ENCODE measurements at regions not wholly inside any gene's neighbourhood (a gene's known extent, or its start where the extent isn't known, plus 50 kb on each side); places are given as distances from the start of the nearest gene placed in this dataset.

DNA sequence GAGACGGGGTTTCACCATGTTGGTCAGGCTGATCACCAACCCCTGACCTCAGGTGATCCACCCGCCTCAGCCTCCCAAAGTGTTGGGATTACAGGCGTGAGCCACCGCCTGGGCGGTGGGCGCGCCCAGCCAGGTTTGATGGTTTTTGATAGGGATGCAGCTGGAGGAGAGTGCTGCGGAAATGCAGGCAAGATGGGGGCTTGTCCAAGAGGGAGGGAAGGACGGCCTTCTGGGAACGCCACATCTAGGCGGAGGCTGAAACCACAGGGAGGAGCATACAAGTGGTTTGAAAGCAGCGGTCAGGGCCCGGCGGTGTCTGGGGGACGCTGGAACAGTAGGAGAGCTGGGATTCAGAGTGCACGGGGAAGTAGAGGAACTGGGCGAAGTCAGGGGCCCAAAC is 134.6 kb downstream of the VRK1 start:
- Mint-ChIP-seq H3K27ac (no peak overlapping the region), H3K36me3 (no peaks in the 10 kb centered on the region), H3K4me1 (no peaks in the 10 kb centered on the region), H3K9me3 (no peaks in the 10 kb centered on the region), H3K4me3 (no peak overlapping the region)
- ATAC-seq: no peak
- DNase-seq (ENCODE audit: low spot score in 2 of 2): no peak

DNA sequence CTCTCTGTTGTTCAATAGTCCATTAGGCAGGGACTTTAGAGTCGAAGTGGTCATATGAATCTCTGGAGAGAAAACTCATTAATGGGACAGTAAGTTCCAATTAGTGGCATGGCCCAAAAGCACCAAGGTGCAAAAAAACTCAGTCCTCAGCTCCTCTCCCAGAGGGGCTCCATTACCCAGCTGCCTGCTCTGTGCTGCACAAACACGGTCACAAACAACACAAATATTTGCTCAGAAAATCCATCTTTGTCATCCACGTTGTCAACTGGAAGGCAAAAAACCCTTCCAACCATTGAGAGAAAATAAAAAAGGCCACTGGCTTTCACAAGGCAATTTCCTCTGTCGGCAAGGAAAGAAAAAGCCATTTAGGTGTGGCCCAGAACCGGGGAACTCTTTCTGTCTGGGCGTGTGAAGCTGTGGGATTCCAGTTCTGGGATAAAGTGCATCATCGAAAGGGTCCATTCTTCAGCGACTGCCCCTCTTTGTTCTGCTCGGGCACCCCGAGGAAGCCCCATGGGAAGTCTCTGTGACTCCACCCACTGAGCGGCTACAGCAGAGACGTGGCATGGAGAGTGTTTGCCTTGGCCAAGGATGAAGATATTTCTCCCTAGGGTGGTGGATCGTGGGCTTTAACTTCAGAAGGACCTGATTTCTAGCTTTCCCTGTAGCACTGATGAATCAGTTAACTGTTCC is 137.6 kb downstream of the VRK1 start:
- Mint-ChIP-seq H3K36me3 (no peaks in the 10 kb centered on the region), H3K4me1 (no peaks in the 10 kb centered on the region), H3K9me3 (no peaks in the 10 kb centered on the region), H3K27ac (no peak overlapping the region), H3K4me3 (no peak overlapping the region)
- DNase-seq (ENCODE audit: low spot score in 2 of 2) (no peak), ATAC-seq (no peak)

DNA sequence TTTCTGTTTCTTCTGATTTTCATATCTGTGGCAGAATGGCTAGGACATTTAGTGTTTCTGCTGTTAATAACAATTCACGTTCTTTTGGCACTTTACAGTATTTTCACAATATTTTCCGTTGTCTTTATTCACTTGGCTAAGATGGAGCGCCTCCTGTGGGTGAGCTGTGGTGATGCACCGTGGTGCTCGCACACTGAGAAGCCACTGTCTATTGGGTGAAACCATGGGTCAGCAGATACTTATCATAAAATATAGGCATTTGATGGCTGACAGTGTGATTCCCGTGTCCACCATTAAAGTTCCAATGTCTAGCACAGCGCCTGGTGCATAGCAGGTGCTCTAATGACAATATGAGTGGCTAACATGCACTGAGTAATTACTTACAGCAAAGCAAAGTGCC is 141.8 kb downstream of the VRK1 start:
- no peaks in the 10 kb centered on the region for H3K4me1 Mint-ChIP-seq
- no peak for DNase-seq (ENCODE audit: low spot score in 2 of 2)
- H3K4me3 Mint-ChIP-seq: no peak overlapping the region
- no peak for ATAC-seq
- H3K9me3 Mint-ChIP-seq: no peaks in the 10 kb centered on the region
- no peak overlapping the region for H3K27ac Mint-ChIP-seq
- no peaks in the 10 kb centered on the region for H3K36me3 Mint-ChIP-seq

DNA sequence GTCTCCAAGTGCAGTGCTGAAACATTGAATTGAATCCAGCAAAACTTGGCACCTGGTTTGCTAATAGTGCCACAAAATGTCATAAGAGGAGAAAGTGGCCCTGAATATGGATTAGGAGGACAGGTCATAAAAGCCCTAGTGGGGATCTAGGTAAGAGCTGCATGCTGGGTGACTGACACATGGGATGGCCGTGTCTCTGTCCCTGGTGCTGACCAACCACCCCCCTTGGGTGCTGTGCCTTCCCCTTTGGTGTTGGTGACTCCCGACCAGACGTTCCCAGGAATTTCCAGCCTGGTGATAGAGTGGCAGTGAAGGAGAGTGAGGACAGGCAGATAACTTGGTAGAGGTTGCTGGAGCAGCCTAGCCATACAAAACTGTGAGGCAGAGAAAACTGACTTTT is 142.8 kb downstream of the VRK1 start:
- Mint-ChIP-seq H3K4me3 (no peak overlapping the region), H3K4me1 (no peaks in the 10 kb centered on the region), H3K36me3 (no peaks in the 10 kb centered on the region), H3K9me3 (no peaks in the 10 kb centered on the region), H3K27ac (no peak overlapping the region)
- ATAC-seq (no peak), DNase-seq (ENCODE audit: low spot score in 2 of 2) (no peak)

DNA sequence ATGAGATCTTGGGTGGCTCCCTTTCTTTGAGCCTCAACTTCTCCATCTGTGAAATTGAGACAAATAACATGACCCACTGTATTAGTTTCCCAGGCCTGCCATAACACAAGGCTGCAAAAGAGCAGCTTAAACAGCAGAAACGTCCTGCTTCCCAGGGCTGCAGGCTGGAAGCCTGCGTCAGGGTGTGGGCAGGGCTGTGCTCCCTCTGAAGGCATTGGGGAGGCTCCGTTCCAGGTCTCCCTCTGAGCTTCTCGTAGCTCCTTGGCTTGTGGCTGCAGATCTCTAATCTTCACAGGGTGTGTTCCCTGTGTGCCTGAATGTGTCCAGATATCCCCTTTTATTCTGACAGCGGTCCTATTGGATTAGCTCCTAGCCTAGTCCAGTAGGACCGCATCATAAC is 147.1 kb downstream of the VRK1 start:
- Mint-ChIP-seq H3K9me3 (peaks cover 2% of the 10 kb centered on the region), H3K4me3 (no peak overlapping the region), H3K27ac (no peak overlapping the region), H3K36me3 (no peaks in the 10 kb centered on the region), H3K4me1 (peaks cover 13% of the 10 kb centered on the region)
- DNase-seq (ENCODE audit: low spot score in 2 of 2) (no peak), ATAC-seq (no peak)

DNA sequence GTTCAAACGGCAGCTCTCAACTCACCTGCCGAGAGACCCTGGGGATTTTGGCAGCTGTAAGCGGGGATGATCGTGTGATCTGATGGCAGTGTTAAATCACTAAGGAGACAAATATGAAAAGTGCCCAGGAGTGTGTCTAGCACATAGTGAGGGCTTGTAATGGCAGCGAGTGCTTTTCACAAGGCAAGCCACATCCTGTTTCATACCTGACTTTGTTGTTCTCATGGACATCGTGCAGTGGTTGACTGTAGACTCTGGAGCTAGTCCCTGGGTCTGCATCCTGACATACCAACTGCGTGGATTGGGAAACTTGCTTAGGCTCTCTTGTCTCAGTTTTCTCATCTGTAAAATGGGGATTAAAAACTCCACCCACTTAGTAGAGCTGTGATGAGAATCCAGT is 148.5 kb downstream of the VRK1 start:
- Mint-ChIP-seq H3K36me3 (no peaks in the 10 kb centered on the region), H3K4me1 (peaks cover 18% of the 10 kb centered on the region), H3K4me3 (no peak overlapping the region), H3K27ac (no peak overlapping the region), H3K9me3 (peaks cover 2% of the 10 kb centered on the region)
- no peak for DNase-seq (ENCODE audit: low spot score in 2 of 2)
- ATAC-seq: no peak

DNA sequence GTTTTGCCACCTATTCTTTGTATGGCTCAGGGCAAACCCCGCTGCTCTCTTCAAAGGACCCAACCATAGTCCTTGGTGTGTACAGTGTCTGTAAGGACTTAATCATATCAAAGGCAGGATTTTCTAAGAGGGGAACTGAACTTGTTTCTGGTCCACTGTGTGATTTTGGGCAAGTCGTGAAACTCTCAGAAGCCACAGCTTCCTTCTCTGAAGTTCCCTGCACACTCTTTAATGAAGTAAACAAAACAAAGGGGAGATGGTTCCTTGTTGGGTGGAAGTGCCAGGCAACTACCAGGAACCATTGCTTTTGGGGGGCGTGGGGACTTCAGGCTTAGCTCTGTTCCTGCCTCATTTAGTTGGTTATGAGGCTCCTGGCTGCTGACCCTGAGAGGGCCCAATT is 152.4 kb downstream of the VRK1 start:
- no peak overlapping the region for H3K27ac Mint-ChIP-seq
- DNase-seq (ENCODE audit: low spot score in 2 of 2): no peak
- no peak overlapping the region for H3K4me3 Mint-ChIP-seq
- no peaks in the 10 kb centered on the region for H3K36me3 Mint-ChIP-seq
- ATAC-seq: no peak
- peaks cover 18% of the 10 kb centered on the region for H3K4me1 Mint-ChIP-seq
- H3K9me3 Mint-ChIP-seq: peaks cover 2% of the 10 kb centered on the region

DNA sequence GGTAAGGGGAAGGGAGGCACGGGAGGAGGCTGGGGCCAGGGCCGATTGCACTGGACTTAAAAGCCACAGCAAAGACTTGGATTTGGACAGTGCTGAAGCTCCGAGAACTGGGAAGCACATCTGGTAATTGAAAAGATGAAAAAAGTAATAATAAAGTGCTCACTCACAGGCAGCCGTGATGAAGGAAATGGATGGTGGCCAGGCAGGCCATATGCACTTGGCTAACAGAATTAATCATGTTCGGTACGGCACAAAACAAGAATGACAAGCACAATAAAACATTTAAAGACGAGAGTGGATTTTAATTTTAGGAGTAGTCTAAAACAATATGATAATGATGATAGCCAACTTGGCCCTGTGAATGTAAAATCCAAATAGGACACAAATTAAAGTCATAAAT is 154.3 kb downstream of the VRK1 start:
- H3K36me3 Mint-ChIP-seq: no peaks in the 10 kb centered on the region
- peaks cover 12% of the 10 kb centered on the region for H3K4me1 Mint-ChIP-seq
- DNase-seq (ENCODE audit: low spot score in 2 of 2) (no peak), ATAC-seq (no peak)
- no peak overlapping the region for H3K27ac Mint-ChIP-seq
- H3K9me3 Mint-ChIP-seq: peaks cover 2% of the 10 kb centered on the region
- H3K4me3 Mint-ChIP-seq: no peak overlapping the region

DNA sequence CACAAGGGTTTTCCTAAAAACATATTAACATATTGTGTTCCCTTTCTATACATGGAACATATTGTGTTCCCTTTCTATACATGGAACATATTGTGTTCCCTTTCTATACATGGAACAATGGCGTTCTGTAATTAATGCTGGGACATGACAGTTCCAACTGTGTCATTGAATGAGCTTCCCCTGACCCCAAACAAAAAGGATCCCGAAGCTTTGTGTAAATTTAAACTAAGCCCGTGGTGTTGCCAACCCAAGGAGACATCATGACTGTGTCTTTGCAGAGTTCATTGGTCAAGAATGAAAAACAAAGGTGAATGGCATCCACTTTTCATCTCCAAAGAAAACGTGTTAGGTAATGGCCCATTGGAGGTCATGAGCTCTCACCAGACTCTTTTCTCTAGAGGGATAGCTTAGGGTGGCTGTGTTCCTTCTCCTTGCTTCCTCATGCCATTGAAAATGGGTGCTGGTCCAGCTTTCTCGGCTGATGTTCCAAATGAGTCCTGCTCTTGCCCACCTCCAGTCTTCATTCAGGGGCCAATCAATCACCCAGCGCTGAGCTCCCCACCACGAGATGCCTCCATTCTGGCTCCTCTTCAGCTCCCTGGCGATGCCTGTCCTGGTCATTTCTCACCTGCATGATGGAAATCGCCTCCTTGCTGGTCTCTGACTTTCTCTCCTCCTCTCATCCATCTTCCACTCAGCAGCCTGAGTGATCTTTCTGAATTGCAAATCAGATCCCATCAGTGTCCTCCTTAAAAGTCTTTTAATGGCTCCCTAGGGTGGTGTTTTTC is 156.1 kb downstream of the VRK1 start:
- DNase-seq (ENCODE audit: low spot score in 2 of 2) (no peak), ATAC-seq (no peak)
- no peak overlapping the region for H3K4me3 Mint-ChIP-seq
- peaks cover 1% of the 10 kb centered on the region for H3K9me3 Mint-ChIP-seq
- no peaks in the 10 kb centered on the region for H3K36me3 Mint-ChIP-seq
- peaks cover 10% of the 10 kb centered on the region for H3K4me1 Mint-ChIP-seq
- no peak overlapping the region for H3K27ac Mint-ChIP-seq

DNA sequence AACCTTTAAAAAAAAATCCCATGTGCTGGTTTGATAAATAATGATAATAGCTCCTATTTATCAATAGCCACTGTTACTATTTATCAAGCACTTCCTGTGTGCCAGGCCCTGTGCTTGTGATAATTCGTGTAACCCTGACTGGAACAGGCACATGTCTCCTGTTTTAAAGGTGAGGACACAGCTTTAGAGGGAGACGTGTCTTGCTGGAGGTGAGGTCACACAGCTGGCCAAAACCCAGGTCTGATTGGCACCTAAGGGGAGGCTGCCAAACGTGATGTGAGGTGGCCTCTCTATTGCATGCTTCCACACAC is 156.6 kb downstream of the VRK1 start:
- H3K9me3 Mint-ChIP-seq: no peaks in the 10 kb centered on the region
- no peak for ATAC-seq
- H3K4me3 Mint-ChIP-seq: no peak overlapping the region
- no peak overlapping the region for H3K27ac Mint-ChIP-seq
- no peaks in the 10 kb centered on the region for H3K36me3 Mint-ChIP-seq
- DNase-seq (ENCODE audit: low spot score in 2 of 2): no peak
- peaks cover 7% of the 10 kb centered on the region for H3K4me1 Mint-ChIP-seq

DNA sequence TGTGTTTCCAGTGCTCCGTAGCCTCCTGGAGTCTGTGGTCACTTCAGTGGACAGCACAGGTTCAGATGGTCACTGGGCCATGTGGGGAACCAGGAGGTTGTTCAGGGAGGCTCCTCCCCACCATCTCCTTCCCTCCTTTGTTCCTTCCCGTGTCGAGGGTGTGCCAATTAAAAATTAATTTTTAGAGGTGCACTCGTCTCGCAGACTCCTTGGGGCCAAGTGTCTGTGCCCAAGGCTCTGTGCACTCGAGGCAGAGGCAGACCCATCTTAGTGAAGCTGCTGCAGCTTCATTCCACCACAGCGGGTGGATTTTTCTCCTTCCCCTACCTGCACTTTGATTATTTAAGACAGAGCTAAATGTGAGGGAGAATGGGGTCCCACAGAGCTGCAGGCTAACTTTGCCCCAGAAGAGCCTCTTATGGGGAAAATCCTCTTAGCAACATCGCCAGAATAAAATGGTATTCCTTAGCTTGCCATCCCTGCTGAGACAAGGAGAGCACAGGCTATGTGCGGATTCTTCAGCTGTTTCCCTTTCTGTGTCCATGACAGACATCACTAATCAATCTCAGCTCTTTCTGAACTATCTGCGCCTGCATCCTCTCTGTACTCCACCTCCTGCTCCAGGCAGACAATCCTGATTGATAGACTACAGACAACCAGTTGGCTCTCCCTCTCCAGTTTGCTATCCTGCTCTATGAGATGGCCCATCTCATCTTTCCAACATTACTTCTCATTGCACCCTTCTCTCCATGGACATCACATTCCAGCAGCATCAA is 159.5 kb downstream of the VRK1 start:
- H3K36me3 Mint-ChIP-seq: no peaks in the 10 kb centered on the region
- ATAC-seq (no peak), DNase-seq (ENCODE audit: low spot score in 2 of 2) (no peak)
- H3K9me3 Mint-ChIP-seq: peaks cover 3% of the 10 kb centered on the region
- no peak overlapping the region for H3K27ac Mint-ChIP-seq
- H3K4me3 Mint-ChIP-seq: no peak overlapping the region
- H3K4me1 Mint-ChIP-seq: peaks cover 11% of the 10 kb centered on the region

DNA sequence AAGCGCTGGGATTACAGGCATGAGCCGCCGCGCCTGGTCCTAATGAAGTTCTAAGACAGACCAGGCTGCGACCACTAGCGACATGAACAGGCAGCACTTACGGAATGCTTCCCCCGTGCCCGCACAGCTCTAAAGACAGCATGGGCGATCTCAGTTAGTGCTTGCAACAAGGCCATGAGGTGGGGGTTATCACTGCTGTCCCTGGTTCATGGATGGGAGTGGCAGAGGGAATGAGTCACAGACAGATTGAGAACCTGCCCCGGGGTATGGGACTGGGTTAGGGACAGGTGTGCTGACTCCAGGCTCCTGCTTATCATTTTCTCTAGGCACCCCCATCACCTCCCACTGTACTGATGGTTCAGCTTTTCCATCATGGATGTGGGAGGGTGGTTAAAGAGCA is 160.9 kb downstream of the VRK1 start:
- Mint-ChIP-seq H3K9me3 (peaks cover 3% of the 10 kb centered on the region), H3K27ac (no peak overlapping the region), H3K36me3 (no peaks in the 10 kb centered on the region), H3K4me1 (peaks cover 22% of the 10 kb centered on the region), H3K4me3 (no peak overlapping the region)
- ATAC-seq: no peak
- no peak for DNase-seq (ENCODE audit: low spot score in 2 of 2)

DNA sequence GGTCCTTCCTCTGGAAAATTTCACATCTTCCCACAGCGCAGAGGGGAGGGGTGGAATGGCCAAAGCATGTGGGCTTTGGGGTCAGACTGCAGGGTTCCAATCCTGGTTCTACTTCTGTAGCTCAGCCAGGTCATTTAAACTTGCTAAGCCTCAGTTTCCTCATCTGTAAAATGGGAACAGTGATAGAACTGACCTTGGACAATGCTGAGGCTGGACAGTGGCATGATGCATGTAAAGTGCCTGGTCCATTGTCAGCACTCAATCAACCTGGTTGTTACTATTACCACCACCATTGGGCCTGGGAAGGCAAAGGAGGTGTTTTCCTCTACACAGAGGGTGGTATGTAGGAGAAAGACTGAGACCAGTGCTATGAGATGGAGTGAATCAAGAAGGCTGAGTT is 162.8 kb downstream of the VRK1 start:
- H3K4me1 Mint-ChIP-seq: peaks cover 31% of the 10 kb centered on the region
- peaks cover 7% of the 10 kb centered on the region for H3K9me3 Mint-ChIP-seq
- no peak for DNase-seq (ENCODE audit: low spot score in 2 of 2)
- ATAC-seq: no peak
- no peak overlapping the region for H3K4me3 Mint-ChIP-seq
- H3K36me3 Mint-ChIP-seq: no peaks in the 10 kb centered on the region
- H3K27ac Mint-ChIP-seq: no peak overlapping the region

DNA sequence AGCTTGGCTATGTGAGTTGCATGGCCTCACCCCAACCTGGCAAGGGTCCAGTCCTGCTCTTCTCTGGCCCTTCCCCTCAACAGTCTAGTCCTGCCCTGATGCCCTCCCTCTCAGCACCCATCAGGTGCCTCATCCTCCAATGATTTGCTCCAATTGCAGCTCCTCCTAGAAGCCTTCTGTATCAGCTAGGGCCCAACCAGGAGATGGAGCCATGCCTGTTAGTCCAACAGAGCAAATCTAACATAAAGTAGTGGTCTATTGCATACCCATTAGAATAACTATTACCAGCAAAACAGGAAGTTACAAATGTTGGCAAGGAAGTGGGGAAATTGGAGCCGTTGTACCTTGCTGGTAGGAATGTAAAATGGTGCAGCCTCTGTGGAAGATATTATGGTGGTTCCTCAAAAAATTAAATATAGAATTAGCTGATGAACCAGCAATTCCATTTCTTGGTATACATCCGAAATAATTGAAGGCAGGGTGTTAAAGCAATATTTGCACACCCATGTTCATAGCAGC is 163.5 kb downstream of the VRK1 start:
- ATAC-seq (no peak), DNase-seq (ENCODE audit: low spot score in 2 of 2) (no peak)
- H3K4me3 Mint-ChIP-seq: no peak overlapping the region
- H3K4me1 Mint-ChIP-seq: peaks cover 31% of the 10 kb centered on the region
- H3K27ac Mint-ChIP-seq: no peak overlapping the region
- H3K9me3 Mint-ChIP-seq: peaks cover 7% of the 10 kb centered on the region
- H3K36me3 Mint-ChIP-seq: no peaks in the 10 kb centered on the region

DNA sequence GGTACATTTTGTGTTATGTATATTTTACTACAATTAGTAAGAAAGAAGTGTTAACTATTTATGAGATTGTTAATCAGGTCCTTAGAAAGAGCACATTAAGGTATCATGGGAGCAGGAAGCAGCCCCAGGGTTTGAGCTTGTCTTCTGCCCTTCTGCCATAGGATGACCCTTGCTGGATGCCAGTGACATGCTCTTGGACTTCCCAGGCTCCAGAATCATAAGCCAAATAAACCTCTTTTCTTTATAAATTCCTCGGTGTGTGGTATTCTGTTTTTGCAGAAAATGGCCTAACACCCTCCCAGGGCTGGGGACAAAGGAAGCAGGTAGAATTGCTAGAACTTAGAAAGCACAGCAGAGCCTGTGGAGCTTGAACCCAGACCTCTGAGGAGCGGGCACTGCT is 164.7 kb downstream of the VRK1 start:
- ATAC-seq (no peak), DNase-seq (ENCODE audit: low spot score in 2 of 2) (no peak)
- no peak overlapping the region for H3K4me3 Mint-ChIP-seq
- H3K4me1 Mint-ChIP-seq: peaks cover 31% of the 10 kb centered on the region
- H3K36me3 Mint-ChIP-seq: no peaks in the 10 kb centered on the region
- H3K27ac Mint-ChIP-seq: peak overlapping the region; percentile 80
- H3K9me3 Mint-ChIP-seq: peaks cover 7% of the 10 kb centered on the region

DNA sequence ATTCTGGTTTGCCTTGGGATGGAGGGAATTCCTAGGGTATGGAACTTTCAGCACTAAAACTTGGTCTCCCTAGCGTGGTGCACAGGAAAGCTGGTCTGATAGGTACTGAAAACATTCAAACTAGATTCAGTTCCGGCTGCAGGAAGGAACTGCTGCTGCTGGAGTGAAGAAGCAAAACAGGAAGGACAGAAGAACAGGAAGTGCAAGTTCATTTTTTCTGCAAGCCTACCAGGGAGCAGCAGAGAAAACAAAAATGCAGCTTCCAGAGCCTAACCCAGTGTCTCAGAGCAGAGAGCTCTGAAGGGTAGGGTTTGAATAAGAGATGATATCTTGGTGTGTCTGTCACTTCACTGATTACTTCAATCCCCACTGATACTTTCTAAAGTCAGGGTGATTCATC is 165.2 kb downstream of the VRK1 start:
- DNase-seq (ENCODE audit: low spot score in 2 of 2): peak in 1 of 2 donors; percentile 51
- peaks cover 7% of the 10 kb centered on the region for H3K9me3 Mint-ChIP-seq

More for the DNA sequence above, 165.2 kb downstream of the VRK1 start:
- Mint-ChIP-seq H3K27ac (peak overlapping the region; percentile 80), H3K4me3 (no peak overlapping the region), H3K4me1 (peaks cover 31% of the 10 kb centered on the region), H3K36me3 (no peaks in the 10 kb centered on the region)
- ATAC-seq: peak; percentile 51

Measured in stimulated activated effector memory CD8-positive, alpha-beta T cell treated with anti-CD3 and anti-CD28 coated beads, Interleukin-12 subunit alpha, Interleukin-12 subunit beta, amount 100 ng/mL, for 72 hours (primary cell).